Natural killer cell (primary cell): ENCODE measurements at regions not wholly inside any gene's neighbourhood (a gene's known extent, or its start where the extent isn't known, plus 50 kb on each side); places are given as distances from the start of the nearest gene placed in this dataset.
"Not testable (repeated sequence)": the region's sequence is repeated elsewhere in the genome, so short reads cannot be mapped to it uniquely, and the experiment has no call there.

Experiments
- ATAC-seq, 3 donors: fragments of 150-1000 bp in 2 of 3; fragments of 200-7000 bp in 1 of 3; cut with Tn5 transposase; 1 replicate in 1 of 3; 2 replicates in 2 of 3; pipeline ENCODE4 v1.10.0; 2021; ENCODE audit warnings: mild to moderate bottlenecking in 2 of 3, moderate library complexity in 2 of 3
- DNase-seq, 2 donors: peaks; one replicate each; pipeline versions ENCODE4 v3.0.0 to v3.0.0-alpha.2; 2013 to 2021; ENCODE audit warnings: mixed read lengths in 1 of 2
- H3K27ac ChIP-seq: one replicate; pipeline ENCODE4 v1.5.1; 2013; ENCODE audit warnings: mild to moderate bottlenecking, low read length
- H3K27me3 ChIP-seq: one replicate; pipeline ENCODE4 v1.6.1; 2013; ENCODE audit warnings: low read length; ENCODE audit not compliant: control insufficient read depth, insufficient read depth
- H3K36me3 ChIP-seq: one replicate; pipeline ENCODE4 v1.6.1; 2013; ENCODE audit warnings: low read length; ENCODE audit not compliant: control insufficient read depth, insufficient read depth
- H3K4me1 ChIP-seq: one replicate; pipeline ENCODE4 v1.6.1; 2013; ENCODE audit warnings: low read length; ENCODE audit not compliant: control insufficient read depth, insufficient read depth
- H3K4me3 ChIP-seq: one replicate; pipeline ENCODE4 v1.5.1; 2013; ENCODE audit warnings: low read length
- H3K9me3 ChIP-seq: one replicate; pipeline ENCODE4 v1.6.1; 2013; ENCODE audit warnings: low read length; ENCODE audit not compliant: control insufficient read depth, insufficient read depth
- H3K27ac Mint-ChIP-seq, 2 donors: one replicate each; pipeline ENCODE4 v1.8.0; 2022; ENCODE audit warnings: mild to moderate bottlenecking in 2 of 2, mixed read lengths in 2 of 2, moderate library complexity in 1 of 2
- H3K27me3 Mint-ChIP-seq, 2 donors: one replicate each; pipeline ENCODE4 v1.8.0; 2022; ENCODE audit warnings: low read depth in 2 of 2, mixed read lengths in 2 of 2
- H3K36me3 Mint-ChIP-seq: one replicate; pipeline ENCODE4 v1.8.0; 2022; ENCODE audit warnings: mixed read lengths
- H3K4me1 Mint-ChIP-seq, 2 donors: one replicate each; pipeline ENCODE4 v1.8.0; 2022; ENCODE audit warnings: mixed read lengths in 2 of 2
- H3K4me3 Mint-ChIP-seq: one replicate; pipeline ENCODE4 v1.8.0; 2022; ENCODE audit warnings: mild to moderate bottlenecking, moderate library complexity, mixed read lengths
- H3K9me3 Mint-ChIP-seq, 2 donors: one replicate each; pipeline ENCODE4 v1.8.0; 2022; ENCODE audit warnings: mixed read lengths in 2 of 2
- WGBS: methylation state at CpG from one replicate; pipeline ENCODE4 v1.1.7; 2013; ENCODE audit warnings: missing lambda C conversion rate; ENCODE audit not compliant: insufficient coverage; 5-methylcytosine and 5-hydroxymethylcytosine counted together
- intact Hi-C: fragments of 100-400 bp; cut with micrococcal nuclease; formaldehyde crosslinking; loops from one replicate; pipeline ENCODE4 v1.14.2; 2022
- TF ChIP-seq, protein P1 (sequence below): fragments of 200-600 bp; IDR thresholded peaks from one replicate; pipeline ENCODE4 v1.8.0; 2022; ENCODE audit warnings: antibody characterized with exemption

DNA sequence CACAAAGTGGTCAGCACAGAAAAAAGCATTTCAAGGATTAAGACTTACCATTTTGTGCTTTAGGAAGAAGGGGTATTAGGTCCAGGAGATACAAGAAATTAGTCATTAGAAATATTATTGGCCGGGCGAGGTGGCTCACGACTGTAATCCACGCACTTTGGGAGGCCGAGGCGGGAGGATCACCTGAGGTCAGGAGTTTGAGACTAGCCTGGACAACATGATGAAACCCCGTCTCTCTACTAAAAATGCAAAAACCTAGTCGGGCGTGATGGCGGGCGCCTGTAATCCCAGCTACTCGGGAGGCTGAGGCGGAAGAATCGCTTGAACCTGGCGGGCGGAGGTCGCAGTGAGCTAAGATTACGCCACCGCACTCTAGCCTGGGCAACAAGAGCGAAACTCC lies 111.0 kb downstream of the DDX11 start:
- WGBS = 95% methylated on average over 18 of the region's 20 CpGs
- H3K36me3 Mint-ChIP-seq, DNase-seq, H3K36me3 ChIP-seq, H3K4me1 ChIP-seq, H3K9me3 Mint-ChIP-seq, ATAC-seq, H3K27me3 ChIP-seq, H3K4me3 Mint-ChIP-seq, H3K4me1 Mint-ChIP-seq, H3K27ac ChIP-seq, H3K27me3 Mint-ChIP-seq, H3K9me3 ChIP-seq, H3K4me3 ChIP-seq, H3K27ac Mint-ChIP-seq, intact Hi-C loops: not testable (repeated sequence)

GRCh38 chr12:31192689-31193088 lies 119.0 kb downstream of the DDX11 start:
- intact Hi-C loops, H3K27me3 Mint-ChIP-seq, H3K27ac Mint-ChIP-seq, H3K27ac ChIP-seq, H3K4me3 ChIP-seq, H3K36me3 Mint-ChIP-seq, H3K4me1 ChIP-seq, H3K27me3 ChIP-seq, H3K4me1 Mint-ChIP-seq, H3K4me3 Mint-ChIP-seq, H3K36me3 ChIP-seq, H3K9me3 Mint-ChIP-seq, DNase-seq, H3K9me3 ChIP-seq, ATAC-seq: not testable (repeated sequence)

- H3K27ac Mint-ChIP-seq, H3K36me3 Mint-ChIP-seq, H3K36me3 ChIP-seq, ATAC-seq, H3K9me3 Mint-ChIP-seq, H3K9me3 ChIP-seq, H3K4me1 ChIP-seq, intact Hi-C loops, H3K4me3 Mint-ChIP-seq, H3K27me3 ChIP-seq, DNase-seq, H3K4me1 Mint-ChIP-seq, H3K4me3 ChIP-seq, H3K27ac ChIP-seq: not testable (repeated sequence)
- 0% methylated on average over 1 of the region's 1 CpG for WGBS
- peaks cover 5 to 10% of the 10 kb centered on the region in 2 donors for H3K27me3 Mint-ChIP-seq
Measured at GRCh38 chr12:31195620-31196019, 122.0 kb downstream of the DDX11 start.

DNA sequence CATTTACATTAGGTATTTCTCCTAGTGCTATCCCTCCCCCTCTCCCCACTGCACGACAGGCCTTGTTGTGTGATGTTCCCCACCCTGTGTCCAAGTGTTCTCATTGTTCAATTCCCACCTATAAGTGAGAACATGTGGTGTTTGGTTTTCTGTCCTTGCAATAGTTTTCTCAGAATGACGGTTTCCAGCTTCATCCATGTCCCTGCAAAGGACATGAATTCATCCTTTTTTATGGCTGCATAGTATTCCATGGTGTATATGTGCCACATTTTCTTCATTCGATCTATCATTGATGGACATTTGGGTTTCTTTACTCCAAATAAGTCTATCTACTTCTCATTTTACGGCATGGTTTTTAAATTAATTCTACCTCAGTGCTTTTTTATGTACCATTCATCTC lies 125.8 kb downstream of the DDX11 start:
- WGBS = 61% methylated on average over 3 of the region's 4 CpGs
- H3K27ac ChIP-seq, H3K36me3 Mint-ChIP-seq, H3K36me3 ChIP-seq, H3K27ac Mint-ChIP-seq, H3K4me3 Mint-ChIP-seq, ATAC-seq, H3K9me3 Mint-ChIP-seq, H3K4me1 ChIP-seq, DNase-seq, H3K27me3 ChIP-seq, H3K9me3 ChIP-seq, H3K4me1 Mint-ChIP-seq, H3K4me3 ChIP-seq, intact Hi-C loops: not testable (repeated sequence)
- H3K27me3 Mint-ChIP-seq = peaks cover 8 to 25% of the 10 kb centered on the region in 2 donors

- WGBS = no CpG with 5 or more reads among the region's 1 CpG
- DNase-seq (no peak), ATAC-seq (no peak)
- Mint-ChIP-seq H3K9me3 (no peaks in the 10 kb centered on the region), H3K4me3 (no peak overlapping the region), H3K36me3 (no peaks in the 10 kb centered on the region), H3K27me3 (peaks cover 8 to 25% of the 10 kb centered on the region in 2 donors), H3K27ac (no peak overlapping the region), H3K4me1 (no peaks in the 10 kb centered on the region)
- intact Hi-C loops = no loop called here
- TF ChIP-seq, protein P1, sequence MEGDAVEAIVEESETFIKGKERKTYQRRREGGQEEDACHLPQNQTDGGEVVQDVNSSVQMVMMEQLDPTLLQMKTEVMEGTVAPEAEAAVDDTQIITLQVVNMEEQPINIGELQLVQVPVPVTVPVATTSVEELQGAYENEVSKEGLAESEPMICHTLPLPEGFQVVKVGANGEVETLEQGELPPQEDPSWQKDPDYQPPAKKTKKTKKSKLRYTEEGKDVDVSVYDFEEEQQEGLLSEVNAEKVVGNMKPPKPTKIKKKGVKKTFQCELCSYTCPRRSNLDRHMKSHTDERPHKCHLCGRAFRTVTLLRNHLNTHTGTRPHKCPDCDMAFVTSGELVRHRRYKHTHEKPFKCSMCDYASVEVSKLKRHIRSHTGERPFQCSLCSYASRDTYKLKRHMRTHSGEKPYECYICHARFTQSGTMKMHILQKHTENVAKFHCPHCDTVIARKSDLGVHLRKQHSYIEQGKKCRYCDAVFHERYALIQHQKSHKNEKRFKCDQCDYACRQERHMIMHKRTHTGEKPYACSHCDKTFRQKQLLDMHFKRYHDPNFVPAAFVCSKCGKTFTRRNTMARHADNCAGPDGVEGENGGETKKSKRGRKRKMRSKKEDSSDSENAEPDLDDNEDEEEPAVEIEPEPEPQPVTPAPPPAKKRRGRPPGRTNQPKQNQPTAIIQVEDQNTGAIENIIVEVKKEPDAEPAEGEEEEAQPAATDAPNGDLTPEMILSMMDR = no peak
- no peak overlapping the region for H3K4me3 ChIP-seq
- no peak overlapping the region for H3K27ac ChIP-seq
- no peaks in the 10 kb centered on the region for H3K9me3 ChIP-seq
- H3K27me3 ChIP-seq = peaks cover 3% of the 10 kb centered on the region
- no peaks in the 10 kb centered on the region for H3K4me1 ChIP-seq
- no peaks in the 10 kb centered on the region for H3K36me3 ChIP-seq
Measured at GRCh38 chr12:31201382-31201781, 124.6 kb downstream of the SINHCAF start.
